Fibroblast of mammary gland (primary cell): ENCODE measurements at regions not wholly inside any gene's neighbourhood (a gene's known extent, or its start where the extent isn't known, plus 50 kb on each side); places are given as distances from the start of the nearest gene placed in this dataset.

Source experiments
- DNase-seq: peaks from one replicate; pipeline ENCODE4 v3.0.0-alpha.2; 2010; ENCODE audit warnings: low read depth
- H3K4me3 ChIP-seq: 2 replicates; pipeline ENCODE4 v1.5.1; 2011; ENCODE audit warnings: low read depth, mild to moderate bottlenecking, low read length, moderate library complexity; ENCODE audit not compliant: control insufficient read depth
- TF ChIP-seq, protein P1 (sequence below): conservative IDR thresholded peaks from 2 replicates; pipeline ENCODE4 v1.5.1; 2011; ENCODE audit warnings: low read depth, low read length, inconsistent platforms; ENCODE audit not compliant: control insufficient read depth, insufficient read depth

- H3K4me3 ChIP-seq, result no peak overlapping the region
- peak; percentile 78 for DNase-seq
- TF ChIP-seq, protein P1, sequence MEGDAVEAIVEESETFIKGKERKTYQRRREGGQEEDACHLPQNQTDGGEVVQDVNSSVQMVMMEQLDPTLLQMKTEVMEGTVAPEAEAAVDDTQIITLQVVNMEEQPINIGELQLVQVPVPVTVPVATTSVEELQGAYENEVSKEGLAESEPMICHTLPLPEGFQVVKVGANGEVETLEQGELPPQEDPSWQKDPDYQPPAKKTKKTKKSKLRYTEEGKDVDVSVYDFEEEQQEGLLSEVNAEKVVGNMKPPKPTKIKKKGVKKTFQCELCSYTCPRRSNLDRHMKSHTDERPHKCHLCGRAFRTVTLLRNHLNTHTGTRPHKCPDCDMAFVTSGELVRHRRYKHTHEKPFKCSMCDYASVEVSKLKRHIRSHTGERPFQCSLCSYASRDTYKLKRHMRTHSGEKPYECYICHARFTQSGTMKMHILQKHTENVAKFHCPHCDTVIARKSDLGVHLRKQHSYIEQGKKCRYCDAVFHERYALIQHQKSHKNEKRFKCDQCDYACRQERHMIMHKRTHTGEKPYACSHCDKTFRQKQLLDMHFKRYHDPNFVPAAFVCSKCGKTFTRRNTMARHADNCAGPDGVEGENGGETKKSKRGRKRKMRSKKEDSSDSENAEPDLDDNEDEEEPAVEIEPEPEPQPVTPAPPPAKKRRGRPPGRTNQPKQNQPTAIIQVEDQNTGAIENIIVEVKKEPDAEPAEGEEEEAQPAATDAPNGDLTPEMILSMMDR, result no peak
Observed at GRCh38 chr7:13821152-13821787, 168.2 kb downstream of the ETV1 start.

- peak; percentile 37 for DNase-seq
- no peak overlapping the region for H3K4me3 ChIP-seq
- TF ChIP-seq, protein P1, result no peak
Observed at GRCh38 chr7:13822678-13823077, 166.8 kb downstream of the ETV1 start.

DNA sequence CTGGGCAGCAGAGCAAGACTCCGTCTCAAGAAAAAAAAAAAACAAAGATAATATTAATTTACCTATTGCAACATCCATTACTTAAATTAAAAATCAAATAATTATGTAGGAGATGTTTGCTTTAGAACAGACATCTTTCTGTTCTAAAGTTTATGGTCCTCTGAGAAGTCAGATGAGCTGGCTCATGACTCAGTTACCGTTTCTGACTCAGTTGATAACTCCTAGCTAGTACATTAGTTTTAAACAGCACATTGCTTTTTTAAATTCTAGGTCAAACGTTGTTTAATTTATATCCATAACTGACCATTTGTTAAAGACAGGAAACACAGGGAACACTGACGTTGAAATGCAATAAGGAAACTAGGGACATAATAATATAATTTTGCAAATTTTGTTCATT lies 162.7 kb downstream of the ETV1 start:
- peak; percentile 68 for DNase-seq
- H3K4me3 ChIP-seq, result no peak overlapping the region
- TF ChIP-seq, protein P1, result no peak

DNA sequence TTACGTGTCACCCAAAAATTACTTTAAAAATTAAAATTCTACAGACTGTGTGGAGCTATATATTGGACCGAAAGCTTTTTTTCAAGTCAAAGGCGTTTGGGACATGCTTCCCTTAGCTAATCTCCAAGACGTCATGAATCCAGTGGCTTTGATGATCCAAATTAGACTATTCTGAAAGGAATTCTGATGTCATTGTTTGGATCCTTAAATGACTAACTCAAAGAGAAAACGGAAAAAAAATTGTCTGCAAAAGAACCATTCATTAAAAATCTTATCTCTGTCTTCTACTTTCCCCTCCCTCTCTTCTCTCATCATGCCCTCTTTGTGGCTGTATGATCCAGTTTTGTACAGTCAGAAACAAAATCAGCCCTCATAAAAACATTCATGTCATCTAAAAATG lies 161.8 kb downstream of the ETV1 start:
- TF ChIP-seq, protein P1, result no peak
- DNase-seq, result peak; percentile 30
- no peak overlapping the region for H3K4me3 ChIP-seq

DNA sequence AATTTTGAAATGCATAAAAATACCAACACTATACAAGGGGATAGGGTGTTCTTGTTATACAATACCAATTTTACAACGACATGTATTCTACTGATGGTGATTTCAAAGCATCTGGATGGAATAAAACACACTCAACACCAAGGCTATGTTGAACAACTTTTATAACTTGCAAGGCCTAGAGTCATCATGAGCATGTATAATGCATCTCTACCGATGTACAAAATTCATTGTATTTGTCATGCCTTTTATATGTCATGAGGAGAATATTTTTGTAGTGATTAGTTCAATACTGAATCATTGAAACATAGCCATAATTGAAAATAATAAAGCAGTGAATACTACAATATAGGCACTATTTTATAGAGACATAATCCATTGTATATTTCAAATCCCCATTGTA lies 160.2 kb downstream of the ETV1 start:
- DNase-seq, result peak; percentile 64
- TF ChIP-seq, protein P1, result no peak
- H3K4me3 ChIP-seq, result no peak overlapping the region

GRCh38 chr7:13829914-13830900 lies 159.3 kb downstream of the ETV1 start:
- H3K4me3 ChIP-seq, result no peak overlapping the region
- peak; percentile 70 for DNase-seq
- TF ChIP-seq, protein P1, result no peak
